ENCODE measurements at regions not wholly inside any gene's neighbourhood (a gene's known extent, or its start where the extent isn't known, plus 50 kb on each side); places are given as distances from the start of the nearest gene placed in this dataset.

DNA sequence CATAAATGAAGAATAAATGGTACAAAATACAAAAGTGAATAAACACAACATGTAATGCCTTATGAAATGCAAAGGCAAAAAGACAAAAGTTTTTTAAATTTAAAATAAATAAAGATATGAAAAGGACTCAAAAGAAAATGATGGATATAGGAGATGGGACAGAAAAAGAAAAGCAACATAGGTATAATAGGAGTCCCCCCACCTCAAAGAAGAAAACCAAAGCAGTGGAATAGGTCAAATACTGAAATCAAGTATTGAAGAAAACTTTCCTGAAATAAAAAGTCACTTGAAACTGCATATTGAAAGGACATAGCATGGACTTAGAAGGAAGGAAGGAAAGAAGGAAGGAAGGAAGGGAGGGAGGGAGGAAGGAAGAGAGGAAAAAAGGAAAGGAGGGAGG is 110.0 kb upstream of the FAM204A start:
- TF ChIP-seq POLR2AphosphoS5 (IDR thresholded peaks at IDR 0.05; ENCODE audit: low read depth, low read length): no peak
- no peak for TF ChIP-seq CTCF (IDR thresholded peaks at IDR 0.05)
